ENCODE measurements at regions not wholly inside any gene's neighbourhood (a gene's known extent, or its start where the extent isn't known, plus 50 kb on each side); places are given as distances from the start of the nearest gene placed in this dataset.

DNA sequence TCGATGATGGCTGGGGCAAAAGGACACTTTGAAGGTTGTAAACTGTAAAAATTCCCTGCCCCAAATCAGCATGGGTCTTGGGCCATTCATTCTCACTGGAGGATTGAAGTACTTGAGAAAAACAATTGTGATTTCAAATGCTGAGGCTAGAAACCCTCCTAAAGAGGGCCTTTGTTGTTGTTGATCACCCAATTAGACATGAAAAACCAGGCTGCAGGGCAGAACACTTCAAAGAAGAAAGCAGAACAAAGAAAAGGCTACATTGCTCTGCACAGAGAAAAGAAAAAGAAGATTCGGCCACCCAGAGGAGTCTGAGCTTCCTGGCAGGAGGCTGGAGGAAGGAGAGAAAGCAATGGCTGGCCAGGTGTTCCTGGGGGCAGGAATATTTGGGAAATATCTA, 143.1 kb downstream of the NPY start:
- TF ChIP-seq, protein P1, sequence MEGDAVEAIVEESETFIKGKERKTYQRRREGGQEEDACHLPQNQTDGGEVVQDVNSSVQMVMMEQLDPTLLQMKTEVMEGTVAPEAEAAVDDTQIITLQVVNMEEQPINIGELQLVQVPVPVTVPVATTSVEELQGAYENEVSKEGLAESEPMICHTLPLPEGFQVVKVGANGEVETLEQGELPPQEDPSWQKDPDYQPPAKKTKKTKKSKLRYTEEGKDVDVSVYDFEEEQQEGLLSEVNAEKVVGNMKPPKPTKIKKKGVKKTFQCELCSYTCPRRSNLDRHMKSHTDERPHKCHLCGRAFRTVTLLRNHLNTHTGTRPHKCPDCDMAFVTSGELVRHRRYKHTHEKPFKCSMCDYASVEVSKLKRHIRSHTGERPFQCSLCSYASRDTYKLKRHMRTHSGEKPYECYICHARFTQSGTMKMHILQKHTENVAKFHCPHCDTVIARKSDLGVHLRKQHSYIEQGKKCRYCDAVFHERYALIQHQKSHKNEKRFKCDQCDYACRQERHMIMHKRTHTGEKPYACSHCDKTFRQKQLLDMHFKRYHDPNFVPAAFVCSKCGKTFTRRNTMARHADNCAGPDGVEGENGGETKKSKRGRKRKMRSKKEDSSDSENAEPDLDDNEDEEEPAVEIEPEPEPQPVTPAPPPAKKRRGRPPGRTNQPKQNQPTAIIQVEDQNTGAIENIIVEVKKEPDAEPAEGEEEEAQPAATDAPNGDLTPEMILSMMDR (IDR thresholded peaks at IDR 0.05), result no peak
- no peak overlapping the region for H3K4me3 ChIP-seq
- no peaks in the 10 kb centered on the region for H3K9me3 ChIP-seq
- no peaks in the 10 kb centered on the region for H3K4me1 ChIP-seq
- H3K27me3 ChIP-seq, result no peaks in the 10 kb centered on the region
- DNase-seq, result no peak
- intact Hi-C loops (cut with DNase I; ENCODE audit: low total_unique reads), result no loop called here
- H3K27ac ChIP-seq, result no peak overlapping the region
- no peaks in the 10 kb centered on the region for H3K36me3 ChIP-seq

DNA sequence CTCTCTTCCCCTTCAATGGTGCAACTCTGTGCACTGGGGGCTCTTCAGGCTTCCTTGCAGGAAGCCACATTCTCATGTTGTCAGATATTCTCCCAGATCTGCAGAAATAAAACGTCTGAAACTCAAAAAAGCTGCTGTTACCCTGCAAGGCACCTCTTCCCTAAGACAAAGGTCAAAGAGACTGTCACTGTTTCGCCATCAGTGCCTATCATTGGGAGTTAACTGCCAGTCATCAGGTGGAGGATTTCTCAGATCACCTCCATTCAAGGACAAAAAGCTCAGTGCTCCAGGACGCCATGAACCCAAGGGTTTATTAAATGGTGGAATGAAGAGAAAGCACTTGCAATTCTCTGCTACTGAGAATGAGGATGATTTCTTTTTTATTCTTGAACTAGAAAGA, 144.6 kb upstream of the PALS2 start:
- Histone ChIP-seq H3K27me3 (no peaks in the 10 kb centered on the region), H3K27ac (no peak overlapping the region), H3K36me3 (no peaks in the 10 kb centered on the region), H3K9me3 (no peaks in the 10 kb centered on the region), H3K4me3 (no peak overlapping the region), H3K4me1 (no peaks in the 10 kb centered on the region)
- intact Hi-C loops (cut with DNase I; ENCODE audit: low total_unique reads), result no loop called here
- no peak for DNase-seq
- TF ChIP-seq, protein P1 (IDR thresholded peaks at IDR 0.05), result no peak

DNA sequence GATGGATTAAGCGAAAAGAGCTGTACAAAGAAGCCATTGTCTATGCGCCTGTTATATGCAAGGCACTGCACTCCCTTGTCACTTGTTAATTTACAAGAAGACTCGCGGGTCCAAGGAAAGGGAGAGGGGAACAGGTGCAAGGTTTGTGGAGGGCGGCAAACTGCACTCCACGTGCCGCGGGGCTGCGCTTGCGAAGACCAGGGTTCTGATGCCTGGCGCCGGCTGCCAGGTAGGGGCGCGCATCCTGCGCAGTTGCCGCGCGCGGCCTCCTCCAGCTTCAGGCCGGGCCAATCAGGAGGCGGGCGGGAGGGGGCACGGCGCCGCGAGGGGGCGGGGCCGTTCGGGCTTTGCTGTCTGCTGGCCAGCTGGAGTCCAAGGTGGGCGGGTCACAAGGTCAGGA, 140.6 kb upstream of the PALS2 start:
- TF ChIP-seq, protein P1 (IDR thresholded peaks at IDR 0.05), result no peak
- Histone ChIP-seq H3K4me3 (no peak overlapping the region), H3K27ac (no peak overlapping the region), H3K4me1 (no peaks in the 10 kb centered on the region), H3K9me3 (no peaks in the 10 kb centered on the region), H3K36me3 (no peaks in the 10 kb centered on the region), H3K27me3 (no peaks in the 10 kb centered on the region)
- DNase-seq, result no peak
- intact Hi-C loops (cut with DNase I; ENCODE audit: low total_unique reads), result no loop called here

DNA sequence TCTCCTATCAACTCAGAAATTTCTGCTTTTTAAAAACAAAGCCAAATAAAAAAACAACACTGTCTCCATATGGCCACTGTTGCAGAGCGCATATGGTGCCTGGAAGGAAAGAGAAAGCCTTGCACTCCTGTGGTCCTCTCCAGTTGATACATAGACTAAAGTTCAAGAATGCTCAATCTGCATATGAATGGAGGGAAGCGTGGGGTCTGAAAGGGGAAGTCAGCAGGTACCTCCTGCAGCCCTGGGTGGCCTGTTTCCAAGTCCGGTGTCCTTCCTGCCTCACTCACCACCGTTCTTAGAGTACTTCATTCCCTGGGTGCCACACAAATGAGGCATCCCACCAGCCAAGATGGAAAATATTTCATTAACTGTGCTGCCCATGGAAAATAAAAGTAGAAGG, 138.3 kb upstream of the PALS2 start:
- Histone ChIP-seq H3K27ac (no peak overlapping the region), H3K4me1 (no peaks in the 10 kb centered on the region), H3K27me3 (no peaks in the 10 kb centered on the region), H3K36me3 (no peaks in the 10 kb centered on the region), H3K9me3 (no peaks in the 10 kb centered on the region), H3K4me3 (no peak overlapping the region)
- no peak for DNase-seq
- TF ChIP-seq, protein P1 (IDR thresholded peaks at IDR 0.05), result no peak
- intact Hi-C loops (cut with DNase I; ENCODE audit: low total_unique reads), result no loop called here

DNA sequence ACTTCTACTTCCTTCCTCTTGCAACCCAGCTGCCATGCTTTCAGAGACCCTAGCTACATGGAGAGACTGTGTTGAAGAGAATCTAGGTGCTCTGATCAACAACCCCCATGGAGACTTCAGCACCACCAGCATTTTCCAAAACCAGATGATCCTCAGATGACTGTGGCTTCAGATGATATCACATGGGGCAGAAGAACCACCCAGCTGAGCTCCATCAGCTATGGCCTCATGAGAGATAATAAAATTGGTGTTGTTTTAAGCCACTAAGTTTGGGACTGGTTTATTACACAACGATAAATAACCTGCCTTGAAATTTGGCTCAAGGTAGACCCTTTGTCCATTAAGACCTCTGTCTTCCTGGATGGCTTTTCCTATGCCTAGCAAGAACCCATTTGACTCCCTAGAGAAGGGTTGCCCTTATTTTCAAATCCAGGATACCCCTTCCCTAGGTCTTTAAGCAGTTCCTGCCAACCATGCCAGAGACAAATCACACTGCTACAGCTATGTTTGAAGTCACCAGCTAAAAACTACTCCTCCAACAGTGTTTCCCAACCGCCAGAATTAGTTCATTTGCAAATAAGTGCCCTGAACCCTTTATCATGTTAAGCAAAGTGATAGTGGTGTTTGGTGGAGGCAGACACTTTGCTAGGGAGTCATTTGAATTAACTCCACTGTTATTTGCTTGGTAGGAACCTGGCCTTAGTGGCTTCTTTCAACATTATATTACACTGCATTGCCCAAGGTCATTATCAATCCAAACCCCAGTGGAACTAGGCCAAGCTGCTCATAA, 136.9 kb upstream of the PALS2 start:
- H3K27ac ChIP-seq, result no peak overlapping the region
- no peak for DNase-seq
- no peaks in the 10 kb centered on the region for H3K9me3 ChIP-seq
- no peak overlapping the region for H3K4me3 ChIP-seq
- TF ChIP-seq, protein P1 (IDR thresholded peaks at IDR 0.05), result no peak
- H3K4me1 ChIP-seq, result no peaks in the 10 kb centered on the region
- no peaks in the 10 kb centered on the region for H3K27me3 ChIP-seq
- H3K36me3 ChIP-seq, result no peaks in the 10 kb centered on the region
- intact Hi-C loops (cut with DNase I; ENCODE audit: low total_unique reads), result no loop called here
